A172 (cell line): ENCODE measurements at regions not wholly inside any gene's neighbourhood (a gene's known extent, or its start where the extent isn't known, plus 50 kb on each side); places are given as distances from the start of the nearest gene placed in this dataset.
"Not testable (repeated sequence)": the region's sequence is repeated elsewhere in the genome, so short reads cannot be mapped to it uniquely, and the experiment has no call there.

Experiments
- DNase-seq: peaks from one replicate; pipeline ENCODE4 v3.0.0-alpha.2; 2015; ENCODE audit warnings: low spot score

DNA sequence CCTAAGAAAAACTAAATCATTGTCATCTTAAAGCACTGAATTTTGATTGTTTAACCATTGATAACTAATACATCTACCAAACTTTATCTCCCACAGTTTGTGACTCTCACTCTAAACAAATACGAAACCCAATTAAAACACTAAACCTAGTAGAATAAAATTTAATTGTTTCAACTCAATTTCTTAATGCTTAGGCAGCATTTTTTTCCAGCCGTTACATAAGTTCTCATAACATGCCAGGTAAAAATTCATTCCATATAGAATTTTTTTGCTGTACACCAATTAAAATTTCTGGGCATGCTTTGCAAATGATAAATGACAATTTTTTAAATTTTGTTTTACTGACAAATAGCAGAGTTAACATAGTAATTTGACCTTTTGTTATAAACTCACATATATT, 658.2 kb upstream of the FLRT2 start:
- no peak for DNase-seq

DNA sequence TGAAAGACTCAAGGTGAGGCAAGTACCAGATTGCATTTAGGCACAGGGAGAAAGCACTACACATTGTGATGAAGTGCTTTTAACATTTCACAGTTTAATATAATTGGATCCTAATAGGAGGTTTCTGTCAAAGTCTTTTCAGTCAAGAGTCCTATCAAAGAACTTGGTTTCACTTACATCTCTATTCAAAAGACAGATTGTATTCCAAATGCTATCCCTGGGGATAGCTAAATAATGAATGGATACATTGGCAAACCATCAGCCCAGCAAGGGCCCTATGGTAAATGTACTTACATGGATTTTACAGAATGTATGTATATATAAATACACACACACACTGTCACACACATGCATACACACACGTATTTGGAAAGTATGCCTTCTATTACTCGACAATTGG, 655.5 kb upstream of the FLRT2 start:
- DNase-seq: no peak

DNA sequence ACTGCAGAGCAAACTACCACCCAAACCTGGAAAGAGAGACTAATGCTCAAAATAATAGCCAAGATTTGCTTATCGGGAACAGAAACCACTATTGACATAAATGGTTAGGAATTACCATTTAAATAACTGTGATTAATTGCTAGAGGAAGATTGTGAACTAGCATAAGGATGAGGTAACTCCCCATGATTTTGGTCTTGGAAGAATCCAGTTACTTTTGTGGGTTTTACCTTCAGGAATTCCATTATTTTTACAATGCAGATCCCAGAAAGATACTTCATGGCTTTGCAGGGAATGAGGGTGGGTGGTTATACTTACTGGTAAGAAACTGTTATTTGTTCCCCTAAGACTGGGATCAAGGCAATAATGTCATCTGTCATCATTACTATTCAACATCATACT, 652.9 kb upstream of the FLRT2 start:
- DNase-seq: no peak

GRCh38 chr14:84882830-84883229, 647.1 kb upstream of the FLRT2 start:
- no peak for DNase-seq

GRCh38 chr14:84885061-84885460, 644.9 kb upstream of the FLRT2 start:
- no peak for DNase-seq

DNA sequence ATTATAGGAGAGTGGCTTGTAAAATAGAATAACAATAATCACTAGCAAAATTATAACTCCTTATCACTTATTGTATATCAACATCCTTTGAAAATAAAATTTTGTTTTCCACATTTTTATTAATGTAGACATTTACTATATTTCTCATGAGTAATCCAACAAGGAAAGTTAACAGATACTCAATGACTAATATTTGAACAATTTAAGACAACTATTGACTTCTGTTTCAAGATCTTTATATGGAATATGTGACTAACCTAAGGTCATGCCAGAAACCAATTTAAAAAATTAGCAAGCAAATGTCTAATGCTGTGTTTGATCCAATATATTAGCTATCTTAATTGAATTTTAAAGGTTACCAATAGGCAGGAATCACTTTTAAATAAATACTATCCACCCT, 638.5 kb upstream of the FLRT2 start:
- DNase-seq: no peak

GRCh38 chr14:84894254-84894653, 635.7 kb upstream of the FLRT2 start:
- no peak for DNase-seq

- no peak for DNase-seq
Observed at GRCh38 chr14:84922370-84922769, 607.6 kb upstream of the FLRT2 start.

DNA sequence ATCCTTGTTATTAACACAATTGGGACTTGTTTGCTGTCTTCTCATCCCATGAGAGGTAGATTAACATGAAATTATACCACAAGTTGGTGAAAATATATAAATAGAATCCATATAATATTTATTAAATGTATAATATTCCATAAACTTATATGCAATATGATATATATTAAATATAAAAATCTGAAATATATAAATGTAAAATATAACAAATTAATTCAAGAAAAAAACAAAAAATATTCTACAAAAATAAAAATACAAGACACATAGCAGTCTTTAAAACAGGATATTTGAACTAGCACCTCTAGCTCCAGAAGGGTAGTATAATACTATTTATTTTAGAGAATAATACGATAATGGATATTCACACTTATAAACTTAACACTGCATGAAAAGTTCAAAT, 603.3 kb upstream of the FLRT2 start:
- DNase-seq: no peak

GRCh38 chr14:84927096-84927827, 602.7 kb upstream of the FLRT2 start:
- DNase-seq: no peak

GRCh38 chr14:84929086-84929485, 600.9 kb upstream of the FLRT2 start:
- no peak for DNase-seq

- no peak for DNase-seq
Observed at GRCh38 chr14:84929834-84930233, 600.1 kb upstream of the FLRT2 start.

- no peak for DNase-seq
Observed at GRCh38 chr14:84937016-84937415, 592.9 kb upstream of the FLRT2 start.

DNA sequence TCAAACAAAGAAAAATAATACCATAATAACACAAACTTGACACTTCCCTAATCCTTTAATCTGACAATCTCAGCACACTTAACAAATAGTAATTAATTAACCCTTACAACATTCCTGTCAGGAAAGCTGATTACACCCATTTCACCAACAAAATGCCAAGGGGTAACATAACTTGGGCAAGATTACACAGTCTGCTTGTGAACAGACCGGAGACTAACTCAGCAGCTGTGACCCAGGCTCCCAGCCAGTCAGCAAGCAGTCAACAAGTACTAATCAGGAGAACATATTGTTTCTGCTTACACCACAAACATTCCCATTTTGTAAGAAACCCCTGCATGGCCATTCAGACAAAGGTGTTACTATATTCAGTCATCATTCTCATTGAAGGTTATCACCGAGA, 592.5 kb upstream of the FLRT2 start:
- DNase-seq: no peak

DNA sequence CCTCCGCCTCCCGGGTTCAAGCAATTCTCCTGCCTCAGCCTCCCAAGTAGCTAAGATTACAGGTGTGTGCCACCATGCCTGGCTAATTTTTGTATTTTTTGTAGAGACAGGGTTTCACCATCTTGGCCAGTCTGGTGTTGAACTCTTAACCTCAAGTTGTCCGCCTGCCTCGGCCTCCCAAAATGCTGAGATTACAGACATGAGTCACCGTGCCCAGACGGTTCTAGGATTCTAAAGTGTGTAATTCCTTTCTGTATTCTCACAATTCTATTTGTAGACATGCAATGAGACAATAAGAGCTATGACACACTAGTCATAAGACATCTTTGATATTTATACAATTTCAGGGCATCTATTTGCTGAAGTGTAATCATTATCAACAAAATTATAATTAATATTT, 585.0 kb upstream of the FLRT2 start:
- not testable (repeated sequence) for DNase-seq

- no peak for DNase-seq
Observed at GRCh38 chr14:84959851-84960520, 570.0 kb upstream of the FLRT2 start.

GRCh38 chr14:84961637-84962036, 568.3 kb upstream of the FLRT2 start:
- DNase-seq: no peak

DNA sequence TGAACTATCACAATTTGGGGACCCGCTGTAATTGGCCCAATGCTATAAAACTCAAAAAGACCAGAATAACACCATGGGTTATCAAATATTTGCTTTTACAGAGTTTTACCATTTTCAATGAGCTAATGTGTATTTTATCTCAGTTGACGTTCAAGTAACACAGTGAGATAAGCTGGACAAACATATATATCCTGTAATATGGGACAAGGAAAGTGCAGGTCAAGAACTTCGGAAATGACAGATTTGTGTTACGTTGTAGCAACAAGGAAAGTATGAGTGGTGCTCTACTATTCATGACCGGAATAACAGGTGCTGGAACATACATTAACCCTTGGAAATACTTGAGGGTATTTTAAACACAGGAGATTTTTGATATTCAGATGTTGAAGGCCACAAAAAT, 566.4 kb upstream of the FLRT2 start:
- DNase-seq: no peak

DNA sequence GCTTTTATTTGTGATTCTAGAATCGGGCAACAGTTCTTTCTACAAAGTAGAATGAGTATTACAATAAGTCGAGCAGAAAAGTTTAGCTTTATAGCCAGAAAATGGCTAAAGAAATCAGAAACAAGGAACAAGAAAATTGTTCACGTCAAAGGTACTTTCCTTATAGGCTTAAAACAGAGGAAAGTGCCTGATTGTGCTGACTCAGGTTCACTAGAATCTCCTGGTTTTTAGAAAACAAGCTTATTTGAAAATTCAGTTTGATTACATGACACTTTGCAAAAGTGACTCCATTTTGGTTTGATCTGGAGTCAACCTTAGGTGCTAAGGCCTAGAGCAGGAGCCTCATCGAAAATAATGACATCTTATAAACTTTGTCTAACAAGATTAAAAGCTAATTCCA, 564.7 kb upstream of the FLRT2 start:
- DNase-seq: no peak

GRCh38 chr14:84969501-84969900, 560.4 kb upstream of the FLRT2 start:
- DNase-seq: no peak

GRCh38 chr14:84975241-84975902, 554.6 kb upstream of the FLRT2 start:
- no peak for DNase-seq

GRCh38 chr14:84976805-84977204, 553.1 kb upstream of the FLRT2 start:
- DNase-seq: no peak

- DNase-seq: no peak
Observed at GRCh38 chr14:84987042-84987441, 542.9 kb upstream of the FLRT2 start.
